B cell (primary cell): ENCODE measurements at regions not wholly inside any gene's neighbourhood (a gene's known extent, or its start where the extent isn't known, plus 50 kb on each side); places are given as distances from the start of the nearest gene placed in this dataset.

Source experiments
- CTCF ChIP-seq: fragments of 200-600 bp; IDR thresholded peaks from one replicate; pipeline ENCODE4 v1.8.0; 2022; ENCODE audit warnings: antibody characterized with exemption, mild to moderate bottlenecking
- EZH2 ChIP-seq: IDR thresholded peaks from 2 replicates; pipeline ENCODE4 v1.6.1; 2012; ENCODE audit warnings: borderline replicate concordance, low read depth, mild to moderate bottlenecking, moderate library complexity, low read length; ENCODE audit not compliant: insufficient read depth, poor library complexity, severe bottlenecking

- no peak for TF ChIP-seq CTCF
- TF ChIP-seq EZH2, result no peak
Measured at GRCh38 chr11:110782616-110783015, 70.4 kb upstream of the ARHGAP20 start.
